ENCODE measurements at regions not wholly inside any gene's neighbourhood (a gene's known extent, or its start where the extent isn't known, plus 50 kb on each side); places are given as distances from the start of the nearest gene placed in this dataset.
"Not testable (repeated sequence)": the region's sequence is repeated elsewhere in the genome, so short reads cannot be mapped to it uniquely, and the experiment has no call there.

DNA sequence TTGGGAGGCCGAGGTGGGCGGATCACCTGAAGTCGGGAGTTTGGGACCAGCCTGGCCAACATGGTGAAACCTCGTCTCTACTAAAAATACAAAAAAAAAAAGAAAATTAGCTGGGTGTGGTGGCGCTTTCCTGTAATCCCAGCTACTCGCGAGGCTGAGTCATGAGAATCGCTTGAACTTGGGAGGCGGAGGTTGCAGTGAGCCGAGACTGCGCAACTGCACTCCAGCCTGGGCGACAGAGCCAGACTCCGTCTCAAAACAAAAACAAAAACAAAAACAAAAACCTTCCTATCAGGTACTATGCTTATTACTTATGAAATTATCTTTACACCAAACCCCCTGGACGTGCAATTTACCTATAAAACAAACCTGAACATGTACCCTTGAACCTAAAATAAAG, 106.0 kb upstream of the PNPT1 start:
- not testable (repeated sequence) for H3K27ac ChIP-seq (replicated peaks; ENCODE audit: low read length); H3K27me3 ChIP-seq (ENCODE audit: control insufficient read depth in 3 of 3, insufficient read depth in 3 of 3, low read depth in 1 of 3, low read length in 3 of 3); H3K14ac ChIP-seq (ENCODE audit: low read length); H3K23ac ChIP-seq (ENCODE audit: low read depth, low read length, poor library complexity); H3K4me1 ChIP-seq (ENCODE audit: control insufficient read depth in 2 of 2, insufficient read depth in 1 of 2, low read depth in 1 of 2, low read length in 2 of 2); H2BK5ac ChIP-seq (ENCODE audit: low read length); H3K9me3 ChIP-seq (replicated peaks in 1 of 2; ENCODE audit: control insufficient read depth in 2 of 2, insufficient read depth in 1 of 2, low read depth in 1 of 2, low read length in 2 of 2); H3K4me2 ChIP-seq (ENCODE audit: insufficient read depth, low read length, poor library complexity, severe bottlenecking); H2BK12ac ChIP-seq (ENCODE audit: low read length); H3K18ac ChIP-seq (ENCODE audit: low read length); H3K79me1 ChIP-seq (ENCODE audit: low read depth, low read length); H2AFZ ChIP-seq (ENCODE audit: low read length); H3K4me3 ChIP-seq (ENCODE audit: low read length in 2 of 2); H3K9ac ChIP-seq (ENCODE audit: low read depth, low read length, poor library complexity); H4K91ac ChIP-seq (ENCODE audit: low read depth, low read length, poor library complexity); H3K36me3 ChIP-seq (replicated peaks in 1 of 2; ENCODE audit: control insufficient read depth in 2 of 2, insufficient read depth in 2 of 2, low read length in 2 of 2); DNase-seq (ENCODE audit: low spot score); H2BK15ac ChIP-seq (ENCODE audit: low read length); H4K8ac ChIP-seq (ENCODE audit: low read depth, low read length); H3K4ac ChIP-seq (ENCODE audit: low read length); H2BK120ac ChIP-seq (ENCODE audit: low read depth, low read length); H2AK5ac ChIP-seq (ENCODE audit: low read depth, low read length)
- WGBS, 2 donors (ENCODE audit: extremely low coverage in 2 of 2, insufficient read length in 2 of 2, insufficient replicate concordance in 1 of 2): no CpG with 5 or more reads among the region's 14 CpGs

- no peak overlapping the region for H4K8ac ChIP-seq (ENCODE audit: low read depth, low read length)
- H3K27me3 ChIP-seq (ENCODE audit: control insufficient read depth in 3 of 3, insufficient read depth in 3 of 3, low read depth in 1 of 3, low read length in 3 of 3): no peaks in the 10 kb centered on the region
- H3K4me2 ChIP-seq (ENCODE audit: insufficient read depth, low read length, poor library complexity, severe bottlenecking): no peak overlapping the region
- H3K23ac ChIP-seq (ENCODE audit: low read depth, low read length, poor library complexity): no peak overlapping the region
- H3K18ac ChIP-seq (ENCODE audit: low read length): no peak overlapping the region
- H2AFZ ChIP-seq (ENCODE audit: low read length): no peak overlapping the region
- no peak overlapping the region for H3K14ac ChIP-seq (ENCODE audit: low read length)
- H2BK15ac ChIP-seq (ENCODE audit: low read length): no peak overlapping the region
- no peak overlapping the region for H3K9ac ChIP-seq (ENCODE audit: low read depth, low read length, poor library complexity)
- H3K36me3 ChIP-seq (replicated peaks in 1 of 2; ENCODE audit: control insufficient read depth in 2 of 2, insufficient read depth in 2 of 2, low read length in 2 of 2): no peaks in the 10 kb centered on the region
- H3K4ac ChIP-seq (ENCODE audit: low read length): no peak overlapping the region
- no peak overlapping the region for H2BK120ac ChIP-seq (ENCODE audit: low read depth, low read length)
- no peak overlapping the region for H3K27ac ChIP-seq (replicated peaks; ENCODE audit: low read length)
- no peak overlapping the region for H2BK5ac ChIP-seq (ENCODE audit: low read length)
- H3K79me1 ChIP-seq (ENCODE audit: low read depth, low read length): no peaks in the 10 kb centered on the region
- no peak for DNase-seq (ENCODE audit: low spot score)
- no peak overlapping the region for H2BK12ac ChIP-seq (ENCODE audit: low read length)
- H3K9me3 ChIP-seq (replicated peaks in 1 of 2; ENCODE audit: control insufficient read depth in 2 of 2, insufficient read depth in 1 of 2, low read depth in 1 of 2, low read length in 2 of 2): no peaks in the 10 kb centered on the region
- no peak overlapping the region for H2AK5ac ChIP-seq (ENCODE audit: low read depth, low read length)
- no peak overlapping the region for H3K4me3 ChIP-seq (ENCODE audit: low read length in 2 of 2)
- no peaks in the 10 kb centered on the region for H3K4me1 ChIP-seq (ENCODE audit: control insufficient read depth in 2 of 2, insufficient read depth in 1 of 2, low read depth in 1 of 2, low read length in 2 of 2)
- H4K91ac ChIP-seq (ENCODE audit: low read depth, low read length, poor library complexity): no peak overlapping the region
Observed at GRCh38 chr2:55796121-55796520, 102.5 kb upstream of the PNPT1 start.

DNA sequence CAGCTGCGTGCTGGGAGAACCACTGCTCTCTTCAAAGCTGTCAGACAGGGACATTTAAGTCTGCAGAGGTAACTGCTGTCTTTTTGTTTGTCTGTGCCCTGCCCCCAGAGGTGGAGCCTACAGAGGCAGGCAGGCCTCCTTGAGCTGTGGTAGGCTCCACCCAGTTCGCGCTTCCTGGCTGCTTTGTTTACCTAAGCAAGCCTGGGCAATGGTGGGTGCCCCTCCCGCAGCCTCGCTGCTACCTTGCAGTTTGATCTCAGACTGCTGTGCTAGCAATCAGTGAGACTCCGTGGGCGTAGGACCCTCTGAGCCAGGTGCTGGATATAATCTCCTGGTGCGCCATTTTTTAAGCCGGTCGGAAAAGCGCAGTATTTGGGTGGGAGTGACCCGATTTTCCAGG, 100.0 kb upstream of the PNPT1 start:
- not testable (repeated sequence) for H4K8ac ChIP-seq (ENCODE audit: low read depth, low read length); H2BK15ac ChIP-seq (ENCODE audit: low read length); H3K4ac ChIP-seq (ENCODE audit: low read length); H3K9me3 ChIP-seq (replicated peaks in 1 of 2; ENCODE audit: control insufficient read depth in 2 of 2, insufficient read depth in 1 of 2, low read depth in 1 of 2, low read length in 2 of 2); H2BK12ac ChIP-seq (ENCODE audit: low read length); H3K79me1 ChIP-seq (ENCODE audit: low read depth, low read length); H4K91ac ChIP-seq (ENCODE audit: low read depth, low read length, poor library complexity); H3K4me2 ChIP-seq (ENCODE audit: insufficient read depth, low read length, poor library complexity, severe bottlenecking); H3K4me3 ChIP-seq (ENCODE audit: low read length in 2 of 2); H3K36me3 ChIP-seq (replicated peaks in 1 of 2; ENCODE audit: control insufficient read depth in 2 of 2, insufficient read depth in 2 of 2, low read length in 2 of 2); H2AFZ ChIP-seq (ENCODE audit: low read length); H2BK120ac ChIP-seq (ENCODE audit: low read depth, low read length); H3K18ac ChIP-seq (ENCODE audit: low read length); H3K14ac ChIP-seq (ENCODE audit: low read length); H3K4me1 ChIP-seq (ENCODE audit: control insufficient read depth in 2 of 2, insufficient read depth in 1 of 2, low read depth in 1 of 2, low read length in 2 of 2); H3K9ac ChIP-seq (ENCODE audit: low read depth, low read length, poor library complexity); DNase-seq (ENCODE audit: low spot score); H3K27ac ChIP-seq (replicated peaks; ENCODE audit: low read length); H3K27me3 ChIP-seq (ENCODE audit: control insufficient read depth in 3 of 3, insufficient read depth in 3 of 3, low read depth in 1 of 3, low read length in 3 of 3); H2AK5ac ChIP-seq (ENCODE audit: low read depth, low read length); H3K23ac ChIP-seq (ENCODE audit: low read depth, low read length, poor library complexity); H2BK5ac ChIP-seq (ENCODE audit: low read length)
- no CpG with 5 or more reads among the region's 12 CpGs for WGBS, 2 donors (ENCODE audit: extremely low coverage in 2 of 2, insufficient read length in 2 of 2, insufficient replicate concordance in 1 of 2)

GRCh38 chr2:55786280-55786679, 92.6 kb upstream of the PNPT1 start:
- H3K4me1 ChIP-seq (ENCODE audit: control insufficient read depth in 2 of 2, insufficient read depth in 1 of 2, low read depth in 1 of 2, low read length in 2 of 2): no peaks in the 10 kb centered on the region
- no peaks in the 10 kb centered on the region for H3K9me3 ChIP-seq (replicated peaks in 1 of 2; ENCODE audit: control insufficient read depth in 2 of 2, insufficient read depth in 1 of 2, low read depth in 1 of 2, low read length in 2 of 2)
- no peak overlapping the region for H3K23ac ChIP-seq (ENCODE audit: low read depth, low read length, poor library complexity)
- DNase-seq (ENCODE audit: low spot score): no peak
- no peak overlapping the region for H3K27ac ChIP-seq (replicated peaks; ENCODE audit: low read length)
- no peaks in the 10 kb centered on the region for H3K79me1 ChIP-seq (ENCODE audit: low read depth, low read length)
- H2BK5ac ChIP-seq (ENCODE audit: low read length): no peak overlapping the region
- no peaks in the 10 kb centered on the region for H3K27me3 ChIP-seq (ENCODE audit: control insufficient read depth in 3 of 3, insufficient read depth in 3 of 3, low read depth in 1 of 3, low read length in 3 of 3)
- H3K4ac ChIP-seq (ENCODE audit: low read length): no peak overlapping the region
- no peak overlapping the region for H2AK5ac ChIP-seq (ENCODE audit: low read depth, low read length)
- H2BK12ac ChIP-seq (ENCODE audit: low read length): no peak overlapping the region
- H2AFZ ChIP-seq (ENCODE audit: low read length): no peak overlapping the region
- H3K36me3 ChIP-seq (replicated peaks in 1 of 2; ENCODE audit: control insufficient read depth in 2 of 2, insufficient read depth in 2 of 2, low read length in 2 of 2): no peaks in the 10 kb centered on the region
- no peak overlapping the region for H3K4me2 ChIP-seq (ENCODE audit: insufficient read depth, low read length, poor library complexity, severe bottlenecking)
- no peak overlapping the region for H3K18ac ChIP-seq (ENCODE audit: low read length)
- H2BK15ac ChIP-seq (ENCODE audit: low read length): no peak overlapping the region
- H3K9ac ChIP-seq (ENCODE audit: low read depth, low read length, poor library complexity): no peak overlapping the region
- no peak overlapping the region for H2BK120ac ChIP-seq (ENCODE audit: low read depth, low read length)
- H3K4me3 ChIP-seq (ENCODE audit: low read length in 2 of 2): no peak overlapping the region
- no peak overlapping the region for H3K14ac ChIP-seq (ENCODE audit: low read length)
- no peak overlapping the region for H4K91ac ChIP-seq (ENCODE audit: low read depth, low read length, poor library complexity)
- H4K8ac ChIP-seq (ENCODE audit: low read depth, low read length): no peak overlapping the region

All from neuronal stem cell (in vitro differentiated cells).